Osteoblast (primary cell): ENCODE measurements at regions not wholly inside any gene's neighbourhood (a gene's known extent, or its start where the extent isn't known, plus 50 kb on each side); places are given as distances from the start of the nearest gene placed in this dataset.
"Not testable (repeated sequence)": the region's sequence is repeated elsewhere in the genome, so short reads cannot be mapped to it uniquely, and the experiment has no call there.

Experiments used
- DNase-seq: peaks from one replicate; pipeline ENCODE4 v3.0.0; 2011; ENCODE audit warnings: low spot score, mixed read lengths; ENCODE audit not compliant: insufficient read length; ENCODE audit errors: missing footprints
- H2AFZ ChIP-seq: 2 replicates; pipeline ENCODE4 v1.6.0; 2011; ENCODE audit warnings: mild to moderate bottlenecking, low read length
- H3K27ac ChIP-seq: 2 replicates; pipeline ENCODE4 v1.5.1; 2011; ENCODE audit warnings: mild to moderate bottlenecking, low read depth, low read length, moderate library complexity
- H3K27me3 ChIP-seq: 2 replicates; pipeline ENCODE4 v1.6.0; 2012; ENCODE audit warnings: mild to moderate bottlenecking, control low read depth, inconsistent platforms, low read length, moderate library complexity; ENCODE audit not compliant: insufficient read depth
- H3K36me3 ChIP-seq: 2 replicates; pipeline ENCODE4 v1.5.1; 2011; ENCODE audit warnings: mild to moderate bottlenecking, low read length, control low read depth, moderate library complexity; ENCODE audit not compliant: insufficient read depth
- H3K4me1 ChIP-seq: 2 replicates; pipeline ENCODE4 v1.5.1; 2011; ENCODE audit warnings: mild to moderate bottlenecking, low read length, control low read depth, moderate library complexity; ENCODE audit not compliant: insufficient read depth
- H3K4me2 ChIP-seq: 2 replicates; pipeline ENCODE4 v1.6.0; 2011; ENCODE audit warnings: mild to moderate bottlenecking, low read length; ENCODE audit not compliant: insufficient read depth
- H3K4me3 ChIP-seq: fragments of 200-600 bp; sonication (generic); 3 replicates; pipeline ENCODE4 v1.5.1; 2012; ENCODE audit warnings: mild to moderate bottlenecking, low read length, inconsistent platforms; ENCODE audit not compliant: insufficient read depth
- H3K79me2 ChIP-seq: 2 replicates; pipeline ENCODE4 v1.6.0; 2012; ENCODE audit warnings: mild to moderate bottlenecking, low read length, control low read depth, inconsistent platforms; ENCODE audit not compliant: insufficient read depth
- H3K9me3 ChIP-seq: 2 replicates; pipeline ENCODE4 v1.5.1; 2011; ENCODE audit warnings: low read depth, low read length, control low read depth
- H4K20me1 ChIP-seq: 2 replicates; pipeline ENCODE4 v1.6.0; 2012; ENCODE audit warnings: mild to moderate bottlenecking, low read length, control low read depth; ENCODE audit not compliant: insufficient read depth
- CTCF ChIP-seq: IDR thresholded peaks from 2 replicates; pipeline ENCODE4 v1.5.1; 2011; ENCODE audit warnings: mild to moderate bottlenecking, low read depth, low read length, moderate library complexity; ENCODE audit errors: extremely low read depth

- Histone ChIP-seq H4K20me1 (no peaks in the 10 kb centered on the region), H3K79me2 (no peaks in the 10 kb centered on the region), H3K4me1 (no peaks in the 10 kb centered on the region), H3K27ac (no peak overlapping the region), H3K4me2 (no peak overlapping the region), H3K4me3 (no peak overlapping the region), H3K9me3 (no peaks in the 10 kb centered on the region), H3K27me3 (no peaks in the 10 kb centered on the region), H3K36me3 (no peaks in the 10 kb centered on the region), H2AFZ (no peak overlapping the region)
- DNase-seq: no peak
- no peak for TF ChIP-seq CTCF
These were observed 162.4 kb downstream of the C12orf75 start for GRCh38 chr12:105492591-105493545.

DNA sequence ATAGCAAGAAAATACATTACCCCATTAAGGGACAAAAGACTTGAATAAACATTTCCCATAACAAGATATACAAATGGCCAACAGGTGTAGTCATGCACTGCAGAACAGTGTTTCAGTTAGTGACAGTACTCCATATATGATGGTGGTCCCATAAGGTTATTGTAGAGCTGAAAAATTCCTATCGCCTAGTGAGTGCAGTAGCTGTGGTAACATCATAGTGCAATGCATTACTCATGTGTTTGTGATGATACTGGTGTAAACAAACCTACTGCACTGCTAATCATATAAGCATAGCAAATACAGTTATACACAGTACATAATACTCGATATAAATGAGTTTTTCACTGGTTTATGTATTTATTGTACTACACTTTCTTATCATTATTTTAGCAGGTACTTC lies 168.7 kb downstream of the C12orf75 start:
- Histone ChIP-seq H3K4me1 (no peaks in the 10 kb centered on the region), H3K9me3 (no peaks in the 10 kb centered on the region), H3K27me3 (no peaks in the 10 kb centered on the region), H4K20me1 (no peaks in the 10 kb centered on the region), H3K79me2 (no peaks in the 10 kb centered on the region), H2AFZ (no peak overlapping the region), H3K4me3 (no peak overlapping the region), H3K4me2 (no peak overlapping the region), H3K27ac (no peak overlapping the region), H3K36me3 (no peaks in the 10 kb centered on the region)
- no peak for DNase-seq
- TF ChIP-seq CTCF: no peak

DNA sequence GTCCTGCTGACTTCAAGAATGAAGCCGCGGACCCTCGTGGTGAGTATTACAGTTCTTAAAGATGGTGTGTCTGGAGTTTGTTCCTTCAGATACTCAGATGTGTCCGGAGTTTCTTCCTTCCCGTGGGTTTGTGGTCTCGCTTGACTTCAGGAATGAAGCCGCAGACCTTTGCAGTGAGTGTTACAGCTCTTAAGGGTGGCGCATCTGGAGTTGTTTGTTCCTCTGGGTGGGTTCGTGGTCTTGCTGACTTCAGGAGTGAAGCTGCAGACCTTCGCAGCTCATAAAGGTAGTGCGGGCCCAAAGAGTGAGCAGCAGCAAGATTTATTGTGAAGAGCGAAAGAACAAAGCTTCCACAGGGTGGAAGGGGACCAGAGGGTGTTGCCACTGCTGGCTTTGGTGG lies 170.2 kb downstream of the C12orf75 start:
- H3K4me1 ChIP-seq: not testable (repeated sequence)

GRCh38 chr12:105502426-105502930 lies 172.0 kb downstream of the C12orf75 start:
- no peak overlapping the region for H3K4me2 ChIP-seq
- H2AFZ ChIP-seq: no peak overlapping the region
- TF ChIP-seq CTCF: no peak
- DNase-seq: peak; percentile 25
- H3K4me1 ChIP-seq: no peaks in the 10 kb centered on the region
- no peaks in the 10 kb centered on the region for H3K79me2 ChIP-seq
- no peak overlapping the region for H3K27ac ChIP-seq
- H3K27me3 ChIP-seq: no peaks in the 10 kb centered on the region
- H4K20me1 ChIP-seq: no peaks in the 10 kb centered on the region
- H3K36me3 ChIP-seq: no peaks in the 10 kb centered on the region
- H3K4me3 ChIP-seq: no peak overlapping the region
- no peaks in the 10 kb centered on the region for H3K9me3 ChIP-seq

More for the DNA sequence above, 170.2 kb downstream of the C12orf75 start:
- H3K4me3 ChIP-seq, H3K27ac ChIP-seq, DNase-seq, H2AFZ ChIP-seq, H3K79me2 ChIP-seq, H4K20me1 ChIP-seq, H3K36me3 ChIP-seq, H3K4me2 ChIP-seq, H3K9me3 ChIP-seq, H3K27me3 ChIP-seq: not testable (repeated sequence)
